H9 (cell line): ENCODE measurements at regions not wholly inside any gene's neighbourhood (a gene's known extent, or its start where the extent isn't known, plus 50 kb on each side); places are given as distances from the start of the nearest gene placed in this dataset.

Experiments
- DNase-seq: peaks from one replicate; pipeline ENCODE4 v3.0.0-alpha.2; 2017
- H2AFZ ChIP-seq: one replicate; pipeline ENCODE4 v1.6.1; 2013; ENCODE audit warnings: mild to moderate bottlenecking, low read length, control low read depth, moderate library complexity
- H2AK5ac ChIP-seq: 2 replicates; pipeline ENCODE4 v1.6.1; 2013; ENCODE audit warnings: low read length, control low read depth, mixed read lengths; ENCODE audit not compliant: insufficient read length
- H2BK120ac ChIP-seq: one replicate; pipeline ENCODE4 v1.6.1; 2013; ENCODE audit warnings: low read depth, mild to moderate bottlenecking, low read length, control low read depth, inconsistent platforms; ENCODE audit not compliant: poor library complexity, severe bottlenecking
- H2BK12ac ChIP-seq: 2 replicates; pipeline ENCODE4 v1.6.1; 2013; ENCODE audit warnings: low read length, control low read depth, mixed read lengths, low read depth; ENCODE audit not compliant: insufficient read length
- H2BK15ac ChIP-seq: 2 replicates; pipeline ENCODE4 v1.6.1; 2013; ENCODE audit warnings: low read depth, low read length, control low read depth
- H2BK20ac ChIP-seq: one replicate; pipeline ENCODE4 v1.6.1; 2013; ENCODE audit warnings: low read depth, mild to moderate bottlenecking, low read length, control low read depth, inconsistent platforms; ENCODE audit not compliant: poor library complexity, severe bottlenecking
- H2BK5ac ChIP-seq: 2 replicates; pipeline ENCODE4 v1.6.1; 2013; ENCODE audit warnings: low read length, control low read depth, mixed read lengths; ENCODE audit not compliant: insufficient read length
- H3K14ac ChIP-seq: 2 replicates; pipeline ENCODE4 v1.6.1; 2013; ENCODE audit warnings: low read length, control low read depth; ENCODE audit not compliant: insufficient read depth
- H3K18ac ChIP-seq: 2 replicates; pipeline ENCODE4 v1.6.1; 2013; ENCODE audit warnings: low read depth, mild to moderate bottlenecking, mixed read lengths, low read length, control low read depth; ENCODE audit not compliant: insufficient read length
- H3K23ac ChIP-seq: 2 replicates; pipeline ENCODE4 v1.6.1; 2013; ENCODE audit warnings: low read length, control low read depth, mixed read lengths, low read depth; ENCODE audit not compliant: insufficient read length
- H3K23me2 ChIP-seq: 2 replicates; pipeline ENCODE4 v1.6.1; 2013; ENCODE audit warnings: low read depth, mild to moderate bottlenecking, mixed read lengths, low read length, control low read depth; ENCODE audit not compliant: insufficient read length, poor library complexity, severe bottlenecking
- H3K27ac ChIP-seq: 2 replicates; pipeline ENCODE4 v1.5.1; 2013; ENCODE audit warnings: low read length, control low read depth, mixed read lengths, low read depth; ENCODE audit not compliant: insufficient read length
- H3K27me3 ChIP-seq: 2 replicates; pipeline ENCODE4 v1.6.1; 2013; ENCODE audit warnings: low read length, control low read depth, inconsistent platforms; ENCODE audit not compliant: insufficient read depth
- H3K4ac ChIP-seq: 2 replicates; pipeline ENCODE4 v1.6.1; 2013; ENCODE audit warnings: low read depth, mild to moderate bottlenecking, control low read depth, inconsistent platforms, low read length, moderate library complexity
- H3K4me1 ChIP-seq: 2 replicates; pipeline ENCODE4 v1.6.1; 2013; ENCODE audit warnings: low read length, control low read depth, inconsistent platforms; ENCODE audit not compliant: insufficient read depth
- H3K4me2 ChIP-seq: 2 replicates; pipeline ENCODE4 v1.6.1; 2013; ENCODE audit warnings: low read length, control low read depth, mixed read lengths; ENCODE audit not compliant: insufficient read length, insufficient read depth
- H3K56ac ChIP-seq: 2 replicates; pipeline ENCODE4 v1.6.1; 2013; ENCODE audit warnings: low read depth, mild to moderate bottlenecking, mixed read lengths, low read length, control low read depth; ENCODE audit not compliant: insufficient read length
- H3K79me1 ChIP-seq: 2 replicates; pipeline ENCODE4 v1.6.1; 2013; ENCODE audit warnings: low read depth, mild to moderate bottlenecking, moderate library complexity, low read length, control low read depth, inconsistent platforms; ENCODE audit not compliant: insufficient read depth, poor library complexity, severe bottlenecking
- H3K79me2 ChIP-seq: 2 replicates; pipeline ENCODE4 v1.6.1; 2013; ENCODE audit warnings: low read length, control low read depth, inconsistent platforms; ENCODE audit not compliant: insufficient read depth
- H3K9ac ChIP-seq: 2 replicates; pipeline ENCODE4 v1.6.1; 2013; ENCODE audit warnings: low read length, control low read depth, mixed read lengths; ENCODE audit not compliant: insufficient read length; ENCODE audit errors: extremely low read depth
- H3K9me3 ChIP-seq: one replicate; pipeline ENCODE4 v1.6.1; 2013; ENCODE audit warnings: low read depth, low read length, inconsistent platforms; ENCODE audit not compliant: control insufficient read depth
- H3T11ph ChIP-seq: one replicate; pipeline ENCODE4 v1.6.1; 2013; ENCODE audit warnings: mild to moderate bottlenecking, low read length, control low read depth, inconsistent platforms
- H4K20me1 ChIP-seq: one replicate; pipeline ENCODE4 v1.6.1; 2013; ENCODE audit not compliant: control insufficient read depth, insufficient read length, insufficient read depth
- H4K5ac ChIP-seq: 2 replicates; pipeline ENCODE4 v1.6.1; 2013; ENCODE audit warnings: low read depth, mild to moderate bottlenecking, mixed read lengths, low read length, control low read depth; ENCODE audit not compliant: insufficient read length
- H4K8ac ChIP-seq: replicated peaks from 2 replicates; pipeline ENCODE4 v1.6.1; 2013; ENCODE audit warnings: low read length, control low read depth, mixed read lengths, low read depth; ENCODE audit not compliant: insufficient read length
- H4K91ac ChIP-seq: 2 replicates; pipeline ENCODE4 v1.6.1; 2013; ENCODE audit warnings: low read depth, mild to moderate bottlenecking, moderate library complexity, mixed read lengths, low read length, control low read depth; ENCODE audit not compliant: insufficient read length
- H3K27ac Mint-ChIP-seq, 3 experiments: 2 replicates in 2 of 3; 3 replicates in 1 of 3; pipeline ENCODE4 v1.8.0; 2020 to 2021; ENCODE audit warnings: mixed read lengths in 3 of 3, mild to moderate bottlenecking in 1 of 3, moderate library complexity in 1 of 3
- H3K27me3 Mint-ChIP-seq: 2 replicates; pipeline ENCODE4 v1.8.0; 2021; ENCODE audit warnings: low read depth, mild to moderate bottlenecking, moderate library complexity, mixed read lengths
- H3K36me3 Mint-ChIP-seq, 3 experiments: 2 replicates in 2 of 3; 3 replicates in 1 of 3; pipeline ENCODE4 v1.8.0; 2020 to 2021; ENCODE audit warnings: low read depth in 3 of 3, mixed read lengths in 3 of 3; ENCODE audit not compliant: insufficient read depth in 1 of 3
- H3K4me1 Mint-ChIP-seq, 2 experiments: 2 replicates each; pipeline ENCODE4 v1.8.0; 2020; ENCODE audit warnings: mixed read lengths in 2 of 2
- H3K4me3 Mint-ChIP-seq, 2 experiments: 2 replicates in 1 of 2; 3 replicates in 1 of 2; pipeline ENCODE4 v1.8.0; 2020 to 2021; ENCODE audit warnings: mild to moderate bottlenecking in 2 of 2, mixed read lengths in 2 of 2, moderate library complexity in 1 of 2
- H3K9me3 Mint-ChIP-seq, 2 experiments: 2 replicates in 1 of 2; 3 replicates in 1 of 2; pipeline ENCODE4 v1.8.0; 2020; ENCODE audit warnings: mild to moderate bottlenecking in 2 of 2, mixed read lengths in 2 of 2, moderate library complexity in 1 of 2
- CTCF ChIP-seq: fragments of 200-600 bp; sonication (generic); conservative IDR thresholded peaks from 3 replicates; pipeline ENCODE4 v1.8.0; 2021; ENCODE audit warnings: antibody characterized with exemption, mild to moderate bottlenecking
- WGBS: extraction: QIAGEN DNeasy Blood & Tissue Kit; methylation state at CpG from one replicate; pipeline ENCODE4 v1.1.7; 2013; ENCODE audit warnings: missing lambda C conversion rate, low lambda C conversion rate, mixed read lengths; ENCODE audit not compliant: insufficient read length; ENCODE audit errors: extremely low coverage; 5-methylcytosine and 5-hydroxymethylcytosine counted together

- H3K79me2 ChIP-seq = no peaks in the 10 kb centered on the region
- no peaks in the 10 kb centered on the region for H3K27me3 Mint-ChIP-seq
- no peak overlapping the region for H3K23ac ChIP-seq
- H3K4me1 ChIP-seq = no peaks in the 10 kb centered on the region; the same call in 1 of the 2 replicates
- H3K27ac Mint-ChIP-seq = no peak overlapping the region
- no peak for TF ChIP-seq CTCF
- H2BK120ac ChIP-seq = no peak overlapping the region
- H3K56ac ChIP-seq = no peak overlapping the region
- H2BK12ac ChIP-seq = no peak overlapping the region
- no peaks in the 10 kb centered on the region for H3K27me3 ChIP-seq
- no peaks in the 10 kb centered on the region for H3K79me1 ChIP-seq
- no peak overlapping the region for H3K18ac ChIP-seq
- peaks cover 31 to 34% of the 10 kb centered on the region in 2 experiments for H3K4me1 Mint-ChIP-seq
- no peaks in the 10 kb centered on the region for H3K23me2 ChIP-seq
- H4K8ac ChIP-seq = no peak overlapping the region
- no peak overlapping the region for H3K4me3 Mint-ChIP-seq
- H3K27ac ChIP-seq = no peak overlapping the region
- no peak overlapping the region for H2AK5ac ChIP-seq
- H3K9ac ChIP-seq = no peak overlapping the region
- no peaks in the 10 kb centered on the region for H3K9me3 ChIP-seq
- no peak for DNase-seq
- no peaks in the 10 kb centered on the region for H3K9me3 Mint-ChIP-seq
- no peak overlapping the region for H2BK15ac ChIP-seq
- no peak overlapping the region for H3K14ac ChIP-seq
- WGBS = no CpG with 5 or more reads among the region's 4 CpGs
- no peak overlapping the region for H3K4me2 ChIP-seq
- H3K4ac ChIP-seq = no peak overlapping the region
- no peak overlapping the region for H3T11ph ChIP-seq
- no peak overlapping the region for H4K5ac ChIP-seq
- no peak overlapping the region for H4K91ac ChIP-seq
- H4K20me1 ChIP-seq = no peaks in the 10 kb centered on the region
- H2BK5ac ChIP-seq = no peak overlapping the region
- H3K36me3 Mint-ChIP-seq = peaks cover 0 to 7% (median 0%) of the 10 kb centered on the region in 3 experiments; a peak in 1 of 7 replicates
- H2AFZ ChIP-seq = no peak overlapping the region
- no peak overlapping the region for H2BK20ac ChIP-seq
Measured at GRCh38 chr6:79334674-79335073, 100.2 kb upstream of the HMGN3 start.
